Adrenal gland (tissue), 5 donors: ENCODE measurements at regions not wholly inside any gene's neighbourhood (a gene's known extent, or its start where the extent isn't known, plus 50 kb on each side); places are given as distances from the start of the nearest gene placed in this dataset.

ENCODE experiments used
- CTCF ChIP-seq, 6 experiments: fragments of 450-650 bp in 4 of 6; fragments of 200-600 bp in 2 of 6; sonication (generic) in 1 of 6; IDR thresholded peaks; 1 replicate in 5 of 6; 2 replicates in 1 of 6; pipeline versions ENCODE4 v1.5.1 to v1.8.0; 2016 to 2021; ENCODE audit warnings: antibody characterized with exemption in 6 of 6, mild to moderate bottlenecking in 2 of 6, moderate library complexity in 1 of 6
- POLR2A ChIP-seq, 2 donors: fragments of 450-650 bp; IDR thresholded peaks; one replicate each; pipeline ENCODE4 v1.6.1; 2017; ENCODE audit warnings: antibody characterized with exemption in 2 of 2, mild to moderate bottlenecking in 2 of 2, moderate library complexity in 1 of 2
- donor health status: DM: no; HTN: no; CAD: no.

GRCh38 chr20:7571521-7572055, 368.7 kb downstream of the HAO1 start:
- TF ChIP-seq CTCF (IDR thresholded peaks at IDR 0.05) = no peak
- TF ChIP-seq POLR2A (IDR thresholded peaks at IDR 0.05) = no peak
